K562 (cell line): ENCODE measurements at regions not wholly inside any gene's neighbourhood (a gene's known extent, or its start where the extent isn't known, plus 50 kb on each side); places are given as distances from the start of the nearest gene placed in this dataset.
A peak's percentile ranks its signal among the peaks of the same experiment; 100 is the strongest.
"Not testable (repeated sequence)": the region's sequence is repeated elsewhere in the genome, so short reads cannot be mapped to it uniquely, and the experiment has no call there.

Source experiments
- ATAC-seq: fragments of 200-7000 bp; cut with Tn5 transposase; 3 replicates; pipeline ENCODE4 v1.9.1; 2020; ENCODE audit warnings: moderate library complexity
- BruUV-seq: library from RNA; stranded (reverse); fragments of 400-500 nt; replicated peaks from 2 replicates; lab custom pipeline; 2021; lab: Mats Ljungman, UMichigan
- CTCF ChIA-PET: fragments of 300-600 bp; formaldehyde crosslinking; extraction: SDS; loops from one replicate; lab custom pipeline; 2021; ENCODE audit warnings: low intra/inter-chr PET ratio; lab: Yijun Ruan, JAX
- POLR2A ChIA-PET: fragments of 300-600, 350-650 bp; sonication (Branson Sonifier 250); formaldehyde crosslinking; extraction: SDS; loops from one replicate; lab custom pipeline; 2021; ENCODE audit warnings: antibody characterized with exemption, inconsistent platforms; lab: Yijun Ruan, JAX
- DNase-seq, 4 experiments: peaks; one replicate each; pipeline versions ENCODE4 v3.0.0 to v3.0.0-alpha.2; 2011 to 2018; ENCODE audit warnings: low spot score in 3 of 4, mixed read lengths in 3 of 4; ENCODE audit errors: extremely low read depth in 1 of 4
- FAIRE-seq: peaks from 2 replicates; lab custom pipeline; 2011; peaks lifted over from hg19 to GRCh38; lab: Jason Lieb, UNC
- H2AFZ ChIP-seq: 2 replicates; pipeline ENCODE4 v1.6.0; 2011; ENCODE audit warnings: low read depth, low read length, control low read depth, inconsistent platforms
- H3K27ac ChIP-seq: fragments of 200-600 bp; 3 replicates; pipeline ENCODE4 v1.8.0; 2011; ENCODE audit warnings: low read depth, mild to moderate bottlenecking, control low read depth, inconsistent platforms, low read length, moderate library complexity, mixed read lengths; ENCODE audit errors: extremely low read depth
- H3K27me3 ChIP-seq, 2 experiments: fragments of 300-600 bp in 1 of 2; 2 replicates in 1 of 2; 3 replicates in 1 of 2; pipeline versions ENCODE4 v1.6.0 to v1.8.0; 2011; ENCODE audit warnings: inconsistent platforms in 2 of 2, low read length in 2 of 2, mild to moderate bottlenecking in 1 of 2, mixed read lengths in 1 of 2, moderate library complexity in 1 of 2; ENCODE audit not compliant: control insufficient read depth in 2 of 2, insufficient read depth in 2 of 2
- H3K36me3 ChIP-seq: fragments of 300-600 bp; 3 replicates; pipeline ENCODE4 v1.8.0; 2011; ENCODE audit warnings: mild to moderate bottlenecking, low read length, inconsistent platforms; ENCODE audit not compliant: control insufficient read depth, insufficient read depth
- H3K4me1 ChIP-seq, 2 experiments: fragments of 200-600 bp in 1 of 2; replicated peaks in 1 of 2; 2 replicates in 1 of 2; 3 replicates in 1 of 2; pipeline versions ENCODE4 v1.5.1 to v1.8.0; 2011; ENCODE audit warnings: inconsistent platforms in 2 of 2, low read length in 2 of 2, mild to moderate bottlenecking in 1 of 2, mixed read lengths in 1 of 2, moderate library complexity in 1 of 2; ENCODE audit not compliant: control insufficient read depth in 2 of 2, insufficient read depth in 2 of 2
- H3K4me2 ChIP-seq: 2 replicates; pipeline ENCODE4 v1.6.1; 2011; ENCODE audit warnings: low read length, control low read depth, inconsistent platforms, mixed read lengths; ENCODE audit not compliant: insufficient read depth
- H3K4me3 ChIP-seq: fragments of 200-600 bp; sonication (generic), shearing (Covaris generic); 2 replicates; pipeline ENCODE4 v1.5.1; 2016; ENCODE audit warnings: control low read depth, inconsistent platforms
- H3K79me2 ChIP-seq: fragments of 200-600 bp; 3 replicates; pipeline ENCODE4 v1.8.0; 2011; ENCODE audit warnings: low read length, inconsistent platforms; ENCODE audit not compliant: control insufficient read depth, insufficient read depth
- H3K9ac ChIP-seq, 2 experiments: 2 replicates each; pipeline versions ENCODE4 v1.6.0 to v1.6.1; 2011; ENCODE audit warnings: low read depth in 2 of 2, low read length in 2 of 2, control low read depth in 1 of 2, inconsistent platforms in 1 of 2, mild to moderate bottlenecking in 1 of 2, mixed read lengths in 1 of 2; ENCODE audit not compliant: insufficient read depth in 1 of 2
- H3K9me1 ChIP-seq: one replicate; pipeline ENCODE4 v1.6.0; 2011; ENCODE audit warnings: inconsistent platforms, mild to moderate bottlenecking, low read length, moderate library complexity; ENCODE audit not compliant: control insufficient read depth, insufficient read depth
- H3K9me3 ChIP-seq: replicated peaks from 2 replicates; pipeline ENCODE4 v1.5.1; 2011; ENCODE audit warnings: low read depth, low read length, inconsistent platforms; ENCODE audit not compliant: control insufficient read depth, insufficient read depth
- H4K20me1 ChIP-seq: replicated peaks from 2 replicates; pipeline ENCODE4 v1.6.1; 2011; ENCODE audit warnings: low read length, inconsistent platforms, mixed read lengths; ENCODE audit not compliant: control insufficient read depth, insufficient read depth
- NFIC ChIP-seq: fragments of 450-650 bp; IDR thresholded peaks from 2 replicates; pipeline ENCODE4 v1.6.1; 2017; ENCODE audit warnings: mild to moderate bottlenecking, inconsistent platforms
- NFIX ChIP-seq: fragments of 250-450 bp; sonication (Bioruptor Pico); IDR thresholded peaks from 2 replicates; pipeline ENCODE4 v1.4.0; 2020; ENCODE audit warnings: low read depth, mild to moderate bottlenecking, moderate library complexity
- WGBS: fragments of 100-300 bp; shearing (Covaris generic); methylation state at CpG from one replicate; pipeline ENCODE4 v1.1.6; 2016; ENCODE audit warnings: low coverage, mixed read lengths; ENCODE audit not compliant: insufficient coverage; ENCODE audit errors: missing lambda C conversion rate; 5-methylcytosine and 5-hydroxymethylcytosine counted together
- in situ Hi-C: fragments of 300-500 bp; cut with MboI; formaldehyde crosslinking; loops from 4 replicates; pipeline ENCODE4 v1.15.0; 2018; ENCODE audit warnings: inconsistent platforms, mixed read lengths
- intact Hi-C: fragments of 100-400 bp; cut with micrococcal nuclease; formaldehyde crosslinking; loops from 2 replicates; pipeline ENCODE4 v1.14.2; 2022

- WGBS: 33% methylated on average over 1 of the region's 3 CpGs
- in situ Hi-C loops, H3K79me2 ChIP-seq, H3K9me1 ChIP-seq, H3K36me3 ChIP-seq, intact Hi-C loops, H3K27me3 ChIP-seq, H3K9ac ChIP-seq, H3K4me1 ChIP-seq, H3K4me3 ChIP-seq, H3K4me2 ChIP-seq, H3K9me3 ChIP-seq, POLR2A ChIA-PET, CTCF ChIA-PET, H2AFZ ChIP-seq, DNase-seq, FAIRE-seq, ATAC-seq, H4K20me1 ChIP-seq, H3K27ac ChIP-seq, BruUV-seq: not testable (repeated sequence)
- TF ChIP-seq NFIC: peak; percentile 51
- TF ChIP-seq NFIX (CRISPR knock-in tag): 0 out of 2 replicates have a peak, but pooled peaks have one; percentile 13
Measured at GRCh38 chrX:152587523-152587922, 50.2 kb upstream of the GABRQ start.
